GM18508 (cell line): ENCODE measurements at regions not wholly inside any gene's neighbourhood (a gene's known extent, or its start where the extent isn't known, plus 50 kb on each side); places are given as distances from the start of the nearest gene placed in this dataset.

Experiments
- ATAC-seq: cut with Tn5 transposase; IDR thresholded peaks from one replicate; pipeline ENCODE4 v1.9.1; 2021; ENCODE audit warnings: moderate number of reproducible peaks; ENCODE audit not compliant: insufficient read depth, unreplicated experiment

- no peak for ATAC-seq
Observed at GRCh38 chr22:49294656-49295464, 532.8 kb downstream of the BRD1 start.

- ATAC-seq: no peak
Observed at GRCh38 chr22:49292909-49293308, 534.8 kb downstream of the BRD1 start.

DNA sequence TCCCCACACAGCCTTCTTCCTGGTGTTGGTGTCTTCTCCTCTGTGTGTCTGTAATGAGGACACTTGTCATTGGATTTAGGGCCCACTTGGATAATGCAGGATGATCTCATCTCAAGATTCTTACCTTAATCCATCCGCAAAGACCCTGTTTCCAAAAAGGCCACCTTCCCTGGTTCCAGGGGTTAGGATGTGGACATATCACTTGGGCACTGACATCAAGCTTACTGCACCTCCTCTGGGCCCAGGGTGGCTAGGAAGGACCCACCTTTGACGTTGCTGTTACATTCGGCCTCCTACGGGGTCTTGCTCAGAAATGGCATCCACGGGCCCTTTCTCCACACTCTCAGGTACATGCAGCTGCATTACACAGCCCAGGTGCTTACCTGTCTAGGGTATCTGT is 535.9 kb downstream of the BRD1 start:
- ATAC-seq: no peak

- no peak for ATAC-seq
Observed at GRCh38 chr22:49291169-49291568, 536.5 kb downstream of the BRD1 start.

DNA sequence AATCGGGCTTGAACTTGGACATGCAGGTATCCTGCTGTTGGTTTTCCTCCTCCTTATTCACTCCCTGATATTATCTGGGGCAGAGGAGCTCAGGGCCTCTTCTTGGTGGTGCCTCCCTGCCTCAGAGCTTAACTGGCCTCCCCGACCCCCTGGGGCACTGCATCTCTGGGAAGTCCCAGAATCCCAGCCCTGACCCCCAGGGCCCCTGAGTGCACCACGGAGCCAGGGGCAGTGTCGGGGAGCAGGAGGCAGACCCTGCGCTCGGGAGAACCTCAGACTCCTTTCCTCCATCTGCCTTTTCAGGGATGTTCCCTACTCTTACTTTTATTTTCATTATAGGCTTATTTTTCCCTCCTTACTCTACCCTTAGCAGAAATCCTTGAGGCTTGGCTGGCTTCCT is 537.0 kb downstream of the BRD1 start:
- no peak for ATAC-seq

DNA sequence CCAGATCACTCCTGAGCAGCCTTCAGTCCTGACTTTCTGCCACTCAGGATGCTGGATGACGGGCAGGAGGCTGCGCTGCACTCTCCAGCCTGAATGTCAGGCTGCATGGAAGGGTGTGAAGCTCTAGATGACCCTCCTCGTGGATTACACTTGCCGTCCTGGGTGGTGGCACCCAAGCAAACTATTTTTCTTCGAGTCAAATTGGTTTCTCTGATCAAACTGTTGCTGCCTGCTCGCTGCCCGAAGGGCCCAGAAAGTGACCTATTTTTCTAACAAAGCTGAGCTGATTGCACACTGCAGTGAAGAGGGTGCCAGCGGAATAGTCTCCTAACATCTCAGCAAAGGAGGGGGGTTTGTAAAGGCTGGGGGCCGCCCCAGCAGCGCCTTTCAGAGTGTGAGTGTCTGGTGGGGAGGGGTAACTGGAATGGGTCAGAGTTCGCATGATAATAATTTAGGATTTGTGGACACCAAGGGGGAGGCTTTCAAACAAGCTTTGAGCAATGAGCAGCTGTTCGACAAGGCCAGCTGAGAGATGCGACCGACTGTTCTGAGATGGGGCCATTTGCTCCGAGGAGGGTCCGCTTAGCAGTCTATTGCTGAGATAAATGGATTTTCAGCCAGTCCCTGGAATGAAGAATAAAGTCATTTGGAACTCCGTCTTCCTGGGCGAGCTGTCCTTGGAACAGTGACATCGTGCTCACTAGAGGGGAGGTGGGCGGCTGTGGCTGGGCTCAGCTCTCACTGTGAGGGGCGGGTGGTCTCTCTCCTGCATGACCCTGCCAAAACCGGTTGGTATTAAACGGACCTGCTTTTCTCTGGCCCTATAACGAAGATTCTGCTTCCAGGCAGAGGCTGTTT is 537.6 kb downstream of the BRD1 start:
- no peak for ATAC-seq

DNA sequence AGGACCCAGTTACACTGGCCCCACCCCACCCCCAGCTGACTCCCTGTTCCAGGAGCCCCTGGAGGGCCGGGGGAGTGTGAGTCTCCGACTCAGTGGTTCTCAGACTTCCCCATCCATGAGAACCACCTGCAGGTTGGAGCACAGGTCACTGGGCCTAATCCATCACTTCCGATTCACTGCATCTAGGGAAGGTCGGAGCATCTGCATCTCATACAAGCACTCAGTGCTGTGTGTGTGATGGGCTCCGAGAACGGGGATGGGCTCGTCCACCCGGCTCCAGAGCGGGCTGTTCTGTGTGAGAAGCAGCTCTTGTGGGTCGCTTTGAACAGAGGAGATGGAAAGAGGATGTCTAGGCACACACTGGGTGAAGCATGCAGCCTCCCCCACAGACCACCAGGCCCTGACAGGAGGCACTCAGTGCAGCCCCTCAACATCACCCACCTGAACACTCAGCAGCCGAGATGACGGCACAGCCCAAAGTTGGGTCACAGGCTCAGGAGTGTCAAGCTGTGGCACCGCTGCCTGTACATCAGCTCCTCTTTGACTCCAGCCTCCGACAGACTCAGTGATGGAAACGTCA is 541.4 kb downstream of the BRD1 start:
- ATAC-seq: no peak

DNA sequence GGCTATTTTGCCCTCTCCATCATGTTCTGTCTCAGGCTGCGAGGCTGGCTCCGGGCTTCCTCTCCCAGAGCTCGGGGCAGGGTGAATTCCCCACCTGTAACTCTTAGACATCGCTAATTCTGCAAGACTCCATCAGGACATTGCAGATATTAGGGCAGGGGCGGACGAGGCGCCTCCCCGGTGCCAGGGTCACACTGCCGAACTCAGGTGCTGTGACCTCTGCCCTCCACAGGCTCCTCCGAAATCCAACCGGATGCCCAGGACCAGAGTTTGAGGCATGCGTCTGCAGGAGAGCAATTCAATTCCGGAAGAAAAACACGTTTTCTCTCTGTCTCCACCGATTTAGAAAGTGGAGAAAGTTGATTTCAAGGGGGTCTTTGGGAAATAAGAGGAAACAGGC is 542.7 kb downstream of the BRD1 start:
- ATAC-seq: no peak

GRCh38 chr22:49284056-49284784 is 543.5 kb downstream of the BRD1 start:
- no peak for ATAC-seq

- no peak for ATAC-seq
Observed at GRCh38 chr22:49282596-49282995, 545.1 kb downstream of the BRD1 start.

DNA sequence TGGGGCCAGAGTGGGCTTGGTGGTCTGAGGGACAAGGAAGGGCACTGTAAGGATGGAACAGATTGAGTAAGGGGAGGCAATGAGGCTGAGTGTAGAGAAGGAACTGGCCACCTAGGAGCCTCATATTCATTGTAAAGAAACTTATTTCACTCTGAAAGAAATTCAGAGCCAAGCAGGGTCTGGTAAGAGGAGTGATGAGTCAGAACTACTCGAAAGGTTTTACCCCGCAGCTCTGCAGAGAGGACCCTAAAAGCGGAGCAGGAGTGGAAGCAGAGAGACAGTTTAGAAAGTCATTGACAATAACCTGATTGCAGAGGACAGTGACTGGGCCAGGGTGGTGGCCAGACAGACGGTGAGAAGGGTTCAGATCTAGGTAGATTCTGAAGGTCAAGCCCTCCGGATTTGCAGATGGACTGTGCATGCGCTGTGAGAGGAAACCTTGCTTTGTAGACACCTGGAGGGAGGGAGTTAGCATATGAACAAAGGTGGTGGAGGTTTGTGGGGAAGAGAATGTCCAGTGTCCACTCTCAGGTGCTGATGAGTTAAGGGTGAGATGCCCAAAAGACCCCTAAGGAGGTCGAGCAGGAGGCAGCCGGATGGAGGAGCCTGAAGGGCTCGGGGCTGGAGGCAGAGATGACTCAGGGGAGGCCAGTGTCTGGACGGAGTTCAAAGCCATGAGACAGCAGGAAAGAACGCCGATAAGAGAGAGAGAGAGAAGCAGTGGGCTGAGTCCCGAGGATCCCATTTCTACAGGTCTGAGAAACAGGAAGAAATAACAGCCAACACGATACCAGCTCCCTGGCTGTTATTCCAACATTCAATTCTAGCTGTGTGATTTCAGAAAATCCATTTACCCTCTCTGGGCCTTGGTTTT is 546.0 kb downstream of the BRD1 start:
- no peak for ATAC-seq

- no peak for ATAC-seq
Observed at GRCh38 chr22:49278340-49278739, 549.3 kb downstream of the BRD1 start.

- no peak for ATAC-seq
Observed at GRCh38 chr22:49276567-49276966, 551.1 kb downstream of the BRD1 start.

GRCh38 chr22:49274754-49275380 is 552.8 kb downstream of the BRD1 start:
- no peak for ATAC-seq

- ATAC-seq: no peak
Observed at GRCh38 chr22:49272546-49273125, 555.0 kb downstream of the BRD1 start.

DNA sequence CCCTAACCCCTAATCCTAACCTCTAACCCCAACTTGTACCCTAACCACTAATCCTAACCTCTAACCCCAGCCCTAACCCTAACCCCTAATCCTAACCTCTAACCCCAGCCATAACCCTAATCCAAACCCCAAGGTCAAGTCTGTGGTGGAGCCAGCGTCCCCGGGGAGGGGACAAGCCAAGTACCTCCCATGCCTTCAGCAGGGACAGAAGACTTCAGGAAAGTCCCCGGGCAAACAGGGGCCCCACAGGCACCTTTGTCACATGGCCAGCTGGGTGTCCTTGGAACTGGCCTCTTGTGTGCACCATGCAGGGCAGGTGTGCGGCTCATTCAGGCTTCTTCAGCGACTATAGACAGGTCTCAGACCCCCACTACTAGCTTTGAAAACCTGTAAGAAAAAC is 555.8 kb downstream of the BRD1 start:
- no peak for ATAC-seq

GRCh38 chr22:49271369-49271727 is 556.3 kb downstream of the BRD1 start:
- no peak for ATAC-seq

- ATAC-seq: no peak
Observed at GRCh38 chr22:49270595-49271368, 556.9 kb downstream of the BRD1 start.
